Kidney (tissue), 13 donors: ENCODE measurements at regions not wholly inside any gene's neighbourhood (a gene's known extent, or its start where the extent isn't known, plus 50 kb on each side); places are given as distances from the start of the nearest gene placed in this dataset.

ENCODE experiments used
- DNase-seq, 5 donors: peaks; one replicate each; pipeline ENCODE4 v3.0.0-alpha.2; 2013 to 2020
- FAIRE-seq: peaks from 2 replicates; lab custom pipeline; 2012; peaks lifted over from hg19 to GRCh38; lab: Jason Lieb, UNC
- H3K27ac ChIP-seq, 2 donors: one replicate each; pipeline ENCODE4 v1.7.0; 2013; ENCODE audit warnings: low read depth in 2 of 2, low read length in 2 of 2, inconsistent platforms in 1 of 2
- H3K27me3 ChIP-seq: one replicate; pipeline ENCODE4 v1.7.1; 2013; ENCODE audit warnings: low read length, inconsistent platforms; ENCODE audit not compliant: control insufficient read depth, insufficient read depth
- H3K36me3 ChIP-seq, 3 donors: one replicate each; pipeline versions ENCODE4 v1.7.0 to v1.7.1; 2013; ENCODE audit warnings: low read length in 3 of 3, control low read depth in 1 of 3, inconsistent platforms in 1 of 3; ENCODE audit not compliant: insufficient read depth in 3 of 3, control insufficient read depth in 2 of 3
- H3K4me1 ChIP-seq, 3 donors: one replicate each; pipeline versions ENCODE4 v1.7.0 to v1.7.1; 2013; ENCODE audit warnings: low read length in 3 of 3, inconsistent platforms in 1 of 3, low read depth in 1 of 3; ENCODE audit not compliant: control insufficient read depth in 2 of 3, insufficient read depth in 2 of 3
- H3K4me3 ChIP-seq, 3 donors: one replicate each; pipeline versions ENCODE4 v1.7.0 to v1.8.1; 2013; ENCODE audit warnings: low read length in 3 of 3, control low read depth in 1 of 3, inconsistent platforms in 1 of 3
- H3K9ac ChIP-seq, 3 donors: one replicate each; pipeline versions ENCODE4 v1.7.0 to v1.7.1; 2013; ENCODE audit warnings: low read length in 3 of 3, control low read depth in 1 of 3, inconsistent platforms in 1 of 3
- H3K9me3 ChIP-seq, 3 donors: one replicate each; pipeline versions ENCODE4 v1.7.0 to v1.7.1; 2013; ENCODE audit warnings: low read length in 3 of 3, control low read depth in 1 of 3, inconsistent platforms in 1 of 3; ENCODE audit not compliant: control insufficient read depth in 2 of 3, insufficient read depth in 1 of 3
- intact Hi-C: fragments of 100-400 bp; cut with DNase I; formaldehyde crosslinking; loops from one replicate; pipeline ENCODE4 v1.11.1; 2022
- TF ChIP-seq, protein P1 (sequence below): IDR thresholded peaks from 3 replicates; pipeline ENCODE4 v1.5.1; 2012; ENCODE audit warnings: mild to moderate bottlenecking, moderate library complexity, borderline replicate concordance; ENCODE audit not compliant: insufficient read depth; ENCODE audit errors: extremely low read depth
- donor health status: control.
- donor health status: control.
- donor health status: control.
- donor health status: control.
- donor health status: control.
- donor health status: DM: yes; HTN: yes; CAD: no.
- donor health status: Normal renal cell carcinoma (clear cell type).

DNA sequence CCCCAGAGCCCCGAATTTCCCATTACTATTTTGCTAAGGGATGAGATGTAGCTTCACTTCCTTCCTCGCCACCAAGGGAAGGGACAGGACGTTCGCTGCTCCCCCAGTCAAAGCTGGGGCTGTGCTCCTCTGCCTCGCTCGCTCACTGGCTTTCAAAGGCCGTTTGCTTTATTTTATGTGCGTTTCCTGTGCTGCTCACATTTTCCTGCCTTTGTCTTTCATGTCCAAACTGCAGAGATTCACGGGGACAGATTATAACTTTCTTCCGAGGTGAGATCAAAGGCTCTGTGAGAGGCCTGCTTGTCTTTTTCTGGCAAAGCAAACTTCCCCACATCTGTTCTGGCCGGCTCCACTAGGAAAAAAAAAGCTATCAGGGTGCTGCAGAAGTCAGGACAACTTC is 76.0 kb upstream of the FZD10 start:
- no peaks in the 10 kb centered on the region for H3K36me3 ChIP-seq
- no peak overlapping the region for H3K4me3 ChIP-seq
- no peak overlapping the region for H3K27ac ChIP-seq
- no peak for FAIRE-seq
- intact Hi-C loops: no loop called here
- TF ChIP-seq, protein P1, sequence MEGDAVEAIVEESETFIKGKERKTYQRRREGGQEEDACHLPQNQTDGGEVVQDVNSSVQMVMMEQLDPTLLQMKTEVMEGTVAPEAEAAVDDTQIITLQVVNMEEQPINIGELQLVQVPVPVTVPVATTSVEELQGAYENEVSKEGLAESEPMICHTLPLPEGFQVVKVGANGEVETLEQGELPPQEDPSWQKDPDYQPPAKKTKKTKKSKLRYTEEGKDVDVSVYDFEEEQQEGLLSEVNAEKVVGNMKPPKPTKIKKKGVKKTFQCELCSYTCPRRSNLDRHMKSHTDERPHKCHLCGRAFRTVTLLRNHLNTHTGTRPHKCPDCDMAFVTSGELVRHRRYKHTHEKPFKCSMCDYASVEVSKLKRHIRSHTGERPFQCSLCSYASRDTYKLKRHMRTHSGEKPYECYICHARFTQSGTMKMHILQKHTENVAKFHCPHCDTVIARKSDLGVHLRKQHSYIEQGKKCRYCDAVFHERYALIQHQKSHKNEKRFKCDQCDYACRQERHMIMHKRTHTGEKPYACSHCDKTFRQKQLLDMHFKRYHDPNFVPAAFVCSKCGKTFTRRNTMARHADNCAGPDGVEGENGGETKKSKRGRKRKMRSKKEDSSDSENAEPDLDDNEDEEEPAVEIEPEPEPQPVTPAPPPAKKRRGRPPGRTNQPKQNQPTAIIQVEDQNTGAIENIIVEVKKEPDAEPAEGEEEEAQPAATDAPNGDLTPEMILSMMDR: no peak
- H3K9me3 ChIP-seq: peaks cover 0 to 5% (median 0%) of the 10 kb centered on the region in 3 donors
- no peaks in the 10 kb centered on the region for H3K27me3 ChIP-seq
- H3K9ac ChIP-seq: no peak overlapping the region
- peak in 1 of 5 donors; percentile 45 for DNase-seq
- no peaks in the 10 kb centered on the region for H3K4me1 ChIP-seq

DNA sequence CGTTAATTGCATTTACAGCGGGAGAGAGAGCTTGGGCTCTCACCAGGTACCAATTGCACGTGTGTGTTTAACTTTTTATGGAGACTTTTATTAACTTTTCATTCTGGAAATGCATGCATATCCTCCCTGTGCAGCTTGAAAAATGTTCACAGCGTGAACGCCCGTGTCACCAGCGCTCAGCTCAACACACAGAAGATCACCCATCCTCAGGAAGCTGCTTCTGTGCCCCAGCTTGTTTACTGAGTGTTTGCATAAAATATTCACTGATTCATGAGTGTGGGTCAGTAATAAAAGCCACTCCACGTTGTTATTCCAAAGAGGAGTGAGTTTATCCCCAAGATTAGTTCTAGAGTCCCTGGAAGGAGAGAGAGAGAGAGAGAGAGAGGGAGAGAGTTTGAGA is 75.5 kb upstream of the FZD10 start:
- H3K4me3 ChIP-seq: no peak overlapping the region
- intact Hi-C loops: no loop called here
- H3K9ac ChIP-seq: no peak overlapping the region
- H3K27ac ChIP-seq: no peak overlapping the region
- TF ChIP-seq, protein P1: no peak
- no peak for FAIRE-seq
- H3K9me3 ChIP-seq: peaks cover 0 to 7% (median 0%) of the 10 kb centered on the region in 3 donors
- H3K36me3 ChIP-seq: no peaks in the 10 kb centered on the region
- no peaks in the 10 kb centered on the region for H3K4me1 ChIP-seq
- no peak for DNase-seq
- H3K27me3 ChIP-seq: no peaks in the 10 kb centered on the region

DNA sequence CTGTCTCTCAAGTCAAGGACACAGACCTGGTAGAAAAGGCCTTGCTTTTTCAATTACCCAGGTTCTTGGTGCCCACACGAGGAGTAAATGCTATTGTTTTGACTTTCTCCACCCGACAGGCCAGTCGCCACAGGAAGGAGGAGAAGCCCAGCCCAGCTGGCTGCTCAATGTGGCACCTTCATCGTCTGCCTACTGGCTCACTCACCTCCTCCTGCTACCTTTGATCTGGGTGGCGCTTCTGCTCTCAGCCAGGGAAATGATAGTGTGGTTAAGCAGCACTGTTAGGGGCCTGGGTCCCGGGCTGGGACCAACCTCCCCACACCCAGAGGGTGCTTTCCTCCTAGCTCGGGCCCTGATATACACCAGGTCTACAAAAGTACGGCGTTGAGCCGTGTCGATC is 75.0 kb upstream of the FZD10 start:
- no peak for DNase-seq
- FAIRE-seq: no peak
- TF ChIP-seq, protein P1: no peak
- no peak overlapping the region for H3K27ac ChIP-seq
- peaks cover 0 to 7% (median 0%) of the 10 kb centered on the region in 3 donors for H3K9me3 ChIP-seq
- no peak overlapping the region for H3K4me3 ChIP-seq
- H3K9ac ChIP-seq: no peak overlapping the region
- H3K4me1 ChIP-seq: no peaks in the 10 kb centered on the region
- no peaks in the 10 kb centered on the region for H3K36me3 ChIP-seq
- intact Hi-C loops: no loop called here
- no peaks in the 10 kb centered on the region for H3K27me3 ChIP-seq

DNA sequence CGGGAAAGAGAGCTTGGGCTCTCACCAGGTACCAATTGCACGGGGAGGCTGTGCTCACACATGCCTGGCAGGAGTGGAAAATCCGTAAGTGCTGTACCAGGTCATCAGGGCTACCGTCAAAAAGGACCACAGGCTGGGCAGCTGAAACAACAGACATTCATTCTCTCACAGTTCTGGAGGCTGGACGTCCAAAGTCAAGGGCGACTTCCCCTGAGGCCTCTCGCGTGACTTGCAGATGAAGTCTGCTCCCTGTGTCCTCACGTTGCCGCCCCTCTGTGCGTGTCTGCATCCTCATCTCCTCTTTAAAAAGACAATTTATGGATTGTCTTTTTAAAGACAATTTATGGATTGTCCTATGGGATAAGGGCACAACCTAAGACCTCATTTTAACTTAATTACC is 73.8 kb upstream of the FZD10 start:
- FAIRE-seq (no peak), DNase-seq (peak in 1 of 5 donors; percentile 33)
- H3K4me1 ChIP-seq: no peaks in the 10 kb centered on the region
- no peak overlapping the region for H3K4me3 ChIP-seq
- H3K27me3 ChIP-seq: no peaks in the 10 kb centered on the region
- no peak overlapping the region for H3K27ac ChIP-seq
- TF ChIP-seq, protein P1: no peak
- intact Hi-C loops: no loop called here
- H3K36me3 ChIP-seq: no peaks in the 10 kb centered on the region
- H3K9me3 ChIP-seq: peaks cover 0 to 7% (median 0%) of the 10 kb centered on the region in 3 donors
- no peak overlapping the region for H3K9ac ChIP-seq
